Transverse colon (tissue), 4 donors: ENCODE measurements at regions not wholly inside any gene's neighbourhood (a gene's known extent, or its start where the extent isn't known, plus 50 kb on each side); places are given as distances from the start of the nearest gene placed in this dataset.

ENCODE experiments used
- CTCF ChIP-seq, 5 experiments: fragments of 200-600 bp in 3 of 5; fragments of 450-650 bp in 2 of 5; sonication (generic) in 3 of 5; IDR thresholded peaks; 1 replicate in 2 of 5; 2 replicates in 3 of 5; pipeline ENCODE4 v1.5.1; 2016 to 2017; ENCODE audit warnings: antibody characterized with exemption in 5 of 5, inconsistent platforms in 3 of 5, mild to moderate bottlenecking in 2 of 5, moderate library complexity in 1 of 5
- EP300 ChIP-seq: sonication (generic); formaldehyde crosslinking; IDR thresholded peaks from one replicate; pipeline ENCODE4 v1.6.1; 2017; ENCODE audit warnings: antibody characterized with exemption, low read depth
- POLR2A ChIP-seq: fragments of 450-650 bp; IDR thresholded peaks from one replicate; pipeline ENCODE4 v1.6.1; 2016; ENCODE audit warnings: antibody characterized with exemption, mild to moderate bottlenecking, moderate library complexity
- POLR2AphosphoS5 ChIP-seq, 3 donors: sonication (generic); formaldehyde crosslinking; IDR thresholded peaks; one replicate each; pipeline ENCODE4 v1.6.1; 2016; ENCODE audit warnings: antibody characterized with exemption in 3 of 3

DNA sequence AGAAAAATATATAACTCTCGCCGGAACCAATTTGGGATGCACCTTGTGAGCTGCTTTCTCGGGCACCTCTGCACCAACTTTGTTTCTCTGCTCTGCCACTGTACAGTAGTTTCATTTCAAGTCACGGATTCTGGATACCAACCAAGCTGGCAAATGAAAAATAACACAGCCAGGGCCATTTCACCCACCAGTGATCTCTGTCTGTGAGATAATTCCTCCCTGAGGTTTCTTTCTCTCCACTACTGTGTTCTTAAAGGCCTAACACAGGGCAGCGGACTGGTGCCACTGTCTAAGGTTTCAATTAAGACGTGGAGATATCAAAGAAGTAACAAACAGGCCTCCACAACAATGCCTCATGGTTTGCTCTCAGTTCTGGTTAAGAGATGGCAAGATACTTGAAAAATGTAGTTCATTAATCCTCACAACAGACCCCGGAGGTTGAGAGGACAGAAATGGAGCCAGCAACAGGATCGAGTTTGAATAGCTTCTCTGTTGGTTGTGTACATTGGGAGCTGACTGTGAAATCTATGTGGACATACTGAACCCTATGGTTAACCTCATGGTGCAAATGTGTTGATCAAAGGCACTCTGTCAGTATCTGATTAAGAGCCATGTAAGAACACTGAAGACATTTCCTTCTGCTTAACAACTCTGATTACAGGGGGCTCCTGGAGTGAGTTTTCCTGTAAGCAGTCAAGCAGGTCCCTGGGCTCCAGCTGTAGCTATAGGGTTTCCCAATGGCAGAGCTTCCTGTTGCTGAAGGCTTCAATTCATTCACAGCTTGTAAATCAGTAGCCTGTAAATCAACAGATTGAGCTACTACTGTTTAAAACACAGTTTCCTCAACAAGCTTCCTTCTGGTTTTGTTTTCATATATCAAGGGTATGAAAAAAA lies 470.5 kb downstream of the EPHA3 start:
- no peak for TF ChIP-seq CTCF (IDR thresholded peaks at IDR 0.05)
- no peak for TF ChIP-seq POLR2A
- no peak for TF ChIP-seq POLR2AphosphoS5 (IDR thresholded peaks at IDR 0.05)
- no peak for TF ChIP-seq EP300
